ENCODE measurements at regions not wholly inside any gene's neighbourhood (a gene's known extent, or its start where the extent isn't known, plus 50 kb on each side); places are given as distances from the start of the nearest gene placed in this dataset.
"Not testable (repeated sequence)": the region's sequence is repeated elsewhere in the genome, so short reads cannot be mapped to it uniquely, and the experiment has no call there.

- H4K20me1 ChIP-seq (ENCODE audit: insufficient read depth, low read length), result no peaks in the 10 kb centered on the region
- H3K9me3 ChIP-seq (ENCODE audit: insufficient read depth, low read length), result no peaks in the 10 kb centered on the region
- no peaks in the 10 kb centered on the region for H3K79me2 ChIP-seq (ENCODE audit: low read length)
- TF ChIP-seq CTCF (IDR thresholded peaks at IDR 0.05; ENCODE audit: low read depth, low read length) (no peak), EZH2phosphoT487 (IDR thresholded peaks at IDR 0.05; ENCODE audit: low read depth) (no peak)
- no peaks in the 10 kb centered on the region for H3K27me3 ChIP-seq (ENCODE audit: low read depth, low read length)
- H3K9ac ChIP-seq (ENCODE audit: low read length), result no peak overlapping the region
- no peak overlapping the region for H3K27ac ChIP-seq (ENCODE audit: low read length)
- H2AFZ ChIP-seq (ENCODE audit: low read depth, low read length), result no peak overlapping the region
- no peaks in the 10 kb centered on the region for H3K36me3 ChIP-seq (replicated peaks; ENCODE audit: low read depth, low read length)
- peaks cover 9% of the 10 kb centered on the region for H3K4me1 ChIP-seq (ENCODE audit: low read length)
- no peak overlapping the region for H3K4me3 ChIP-seq (ENCODE audit: low read length)
- no peak overlapping the region for H3K4me2 ChIP-seq (ENCODE audit: low read length)
Observed at GRCh38 chr17:16888413-16889087, 83.4 kb downstream of the TNFRSF13B start.

DNA sequence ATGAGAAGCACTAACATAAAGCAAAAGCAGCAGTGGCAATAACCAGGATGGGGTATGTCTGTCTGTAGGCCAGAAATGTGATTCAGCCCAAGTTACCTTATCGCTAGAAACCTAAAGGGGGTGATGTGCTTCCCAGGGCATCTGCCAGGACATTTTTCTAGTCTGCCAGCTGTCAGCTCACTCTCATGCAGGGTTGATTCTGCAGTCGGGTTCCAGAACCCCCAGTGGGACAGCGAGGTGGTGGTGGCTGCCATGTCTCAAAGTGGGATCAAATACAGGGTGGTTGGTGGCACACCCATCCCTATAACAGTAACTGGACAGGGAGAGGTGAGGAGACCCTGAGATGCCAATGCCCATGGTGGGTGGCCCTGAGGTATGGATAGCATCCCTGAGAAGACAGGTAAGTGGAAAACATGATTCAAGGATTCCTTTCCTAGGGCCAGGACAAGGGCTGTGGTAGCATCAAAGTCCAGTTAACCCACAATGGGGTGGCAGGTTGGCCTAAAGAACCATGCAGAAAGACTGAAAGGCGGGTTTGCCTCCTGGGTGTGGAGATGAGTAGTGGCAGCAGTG is 84.3 kb downstream of the TNFRSF13B start:
- H2AFZ ChIP-seq (ENCODE audit: low read depth, low read length), result no peak overlapping the region
- no peaks in the 10 kb centered on the region for H3K36me3 ChIP-seq (replicated peaks; ENCODE audit: low read depth, low read length)
- no peak overlapping the region for H3K4me2 ChIP-seq (ENCODE audit: low read length)
- no peaks in the 10 kb centered on the region for H3K79me2 ChIP-seq (ENCODE audit: low read length)
- H3K9ac ChIP-seq (ENCODE audit: low read length), result no peak overlapping the region
- no peak overlapping the region for H3K27ac ChIP-seq (ENCODE audit: low read length)
- no peaks in the 10 kb centered on the region for H3K9me3 ChIP-seq (ENCODE audit: insufficient read depth, low read length)
- no peak overlapping the region for H3K4me3 ChIP-seq (ENCODE audit: low read length)
- no peaks in the 10 kb centered on the region for H4K20me1 ChIP-seq (ENCODE audit: insufficient read depth, low read length)
- peaks cover 9% of the 10 kb centered on the region for H3K4me1 ChIP-seq (ENCODE audit: low read length)
- H3K27me3 ChIP-seq (ENCODE audit: low read depth, low read length), result no peaks in the 10 kb centered on the region
- TF ChIP-seq EZH2phosphoT487 (IDR thresholded peaks at IDR 0.05; ENCODE audit: low read depth) (no peak), CTCF (IDR thresholded peaks at IDR 0.05; ENCODE audit: low read depth, low read length) (no peak)

DNA sequence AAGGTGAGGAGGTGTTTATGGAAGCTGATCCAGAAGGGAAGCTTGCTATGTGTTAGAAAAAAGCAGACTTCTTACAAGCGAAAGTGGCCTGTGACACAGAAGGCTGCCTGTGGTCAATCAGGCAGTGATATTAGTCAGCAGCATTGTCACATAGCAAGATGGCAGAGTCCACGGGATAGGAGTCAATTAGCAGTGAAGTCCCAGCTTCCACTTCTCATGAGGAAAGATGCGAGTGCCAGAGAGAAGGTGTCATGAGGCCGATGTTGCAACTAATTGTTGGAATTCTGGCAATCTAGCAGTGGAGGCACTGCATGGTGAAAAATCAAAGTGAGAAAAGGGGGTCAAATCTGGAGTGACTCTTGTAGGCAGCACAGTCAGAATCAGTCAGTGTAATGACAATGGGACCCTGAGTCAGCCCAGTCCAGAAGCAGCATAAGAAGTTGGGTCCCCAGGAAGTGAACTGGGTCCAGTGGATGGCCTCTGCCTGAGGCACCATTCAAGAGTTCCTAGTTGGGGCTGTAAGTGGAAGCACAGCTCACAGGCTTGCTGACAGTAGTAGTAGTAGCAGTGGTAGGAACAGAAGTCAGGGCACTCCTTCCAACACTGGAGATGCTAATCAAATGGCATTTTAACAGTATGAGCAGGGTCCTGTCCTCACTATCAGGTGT is 85.1 kb downstream of the TNFRSF13B start:
- Histone ChIP-seq H3K36me3 (replicated peaks; ENCODE audit: low read depth, low read length) (no peaks in the 10 kb centered on the region), H3K27ac (ENCODE audit: low read length) (no peak overlapping the region)
- TF ChIP-seq CTCF (IDR thresholded peaks at IDR 0.05; ENCODE audit: low read depth, low read length) (no peak), EZH2phosphoT487 (IDR thresholded peaks at IDR 0.05; ENCODE audit: low read depth) (no peak)

GRCh38 chr17:16885204-16885603 is 86.7 kb downstream of the TNFRSF13B start:
- not testable (repeated sequence) for H3K36me3 ChIP-seq (replicated peaks; ENCODE audit: low read depth, low read length); H3K79me2 ChIP-seq (ENCODE audit: low read length); H4K20me1 ChIP-seq (ENCODE audit: insufficient read depth, low read length); H2AFZ ChIP-seq (ENCODE audit: low read depth, low read length); H3K9ac ChIP-seq (ENCODE audit: low read length); H3K9me3 ChIP-seq (ENCODE audit: insufficient read depth, low read length); H3K4me3 ChIP-seq (ENCODE audit: low read length); H3K4me2 ChIP-seq (ENCODE audit: low read length); H3K27me3 ChIP-seq (ENCODE audit: low read depth, low read length); H3K27ac ChIP-seq (ENCODE audit: low read length); H3K4me1 ChIP-seq (ENCODE audit: low read length)

More for the DNA sequence above, 85.1 kb downstream of the TNFRSF13B start:
- Histone ChIP-seq H3K79me2 (ENCODE audit: low read length) (no peaks in the 10 kb centered on the region), H3K4me1 (ENCODE audit: low read length) (peaks cover 9% of the 10 kb centered on the region), H3K9me3 (ENCODE audit: insufficient read depth, low read length) (no peaks in the 10 kb centered on the region), H3K27me3 (ENCODE audit: low read depth, low read length) (no peaks in the 10 kb centered on the region), H3K4me3 (ENCODE audit: low read length) (no peak overlapping the region), H3K9ac (ENCODE audit: low read length) (no peak overlapping the region), H3K4me2 (ENCODE audit: low read length) (peak overlapping the region; percentile 17), H2AFZ (ENCODE audit: low read depth, low read length) (no peak overlapping the region), H4K20me1 (ENCODE audit: insufficient read depth, low read length) (no peaks in the 10 kb centered on the region)

- H3K4me3 ChIP-seq (ENCODE audit: low read length); H3K9me3 ChIP-seq (ENCODE audit: insufficient read depth, low read length); H4K20me1 ChIP-seq (ENCODE audit: insufficient read depth, low read length); H3K79me2 ChIP-seq (ENCODE audit: low read length); H3K27ac ChIP-seq (ENCODE audit: low read length); H3K4me2 ChIP-seq (ENCODE audit: low read length); H3K27me3 ChIP-seq (ENCODE audit: low read depth, low read length); H2AFZ ChIP-seq (ENCODE audit: low read depth, low read length); H3K4me1 ChIP-seq (ENCODE audit: low read length); H3K9ac ChIP-seq (ENCODE audit: low read length); H3K36me3 ChIP-seq (replicated peaks; ENCODE audit: low read depth, low read length): not testable (repeated sequence)
Observed at GRCh38 chr17:16882926-16883265, 89.0 kb downstream of the TNFRSF13B start.

Measured in OCI-LY3 (cell line).